ENCODE measurements at regions not wholly inside any gene's neighbourhood (a gene's known extent, or its start where the extent isn't known, plus 50 kb on each side); places are given as distances from the start of the nearest gene placed in this dataset.

DNA sequence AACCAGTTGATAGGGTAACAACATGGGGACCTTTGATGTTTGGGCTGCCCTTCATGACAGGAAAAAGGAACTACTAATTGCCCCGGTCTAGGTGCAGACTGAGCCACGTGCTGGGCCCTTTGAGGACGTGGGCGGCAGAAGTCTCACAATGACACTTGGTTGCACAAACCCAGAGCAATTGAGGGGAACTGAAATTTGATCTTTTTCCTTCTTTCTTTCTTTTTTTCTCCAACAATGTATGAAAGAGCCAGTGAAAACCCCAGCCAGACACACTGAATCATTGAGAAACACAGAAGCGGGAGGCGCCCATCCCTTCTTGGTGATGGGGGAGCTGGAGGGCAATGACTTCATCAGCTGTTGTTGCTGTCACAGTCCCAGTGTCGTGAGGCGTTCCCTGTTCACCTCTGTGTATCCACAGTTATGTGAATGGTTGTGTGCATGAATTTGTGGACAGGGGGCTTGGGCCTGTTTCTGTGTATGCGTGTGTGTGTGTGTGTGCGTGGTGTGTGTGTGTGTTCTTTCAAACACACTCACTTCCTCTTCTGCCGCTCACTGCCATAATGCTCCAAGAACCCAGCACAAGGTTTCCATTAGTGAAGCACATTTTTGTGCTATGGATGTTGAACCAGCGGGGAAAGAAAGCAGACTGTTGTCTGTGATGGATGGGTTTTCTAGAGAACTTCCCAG, 137.5 kb upstream of the CCND2 start:
- Histone ChIP-seq H2BK5ac (ENCODE audit: low read depth, low read length, poor library complexity, severe bottlenecking) (peak overlapping the region; percentile 13), H2BK15ac (ENCODE audit: low read depth, low read length) (no peak overlapping the region), H2AK5ac (ENCODE audit: low read depth, low read length) (no peak overlapping the region), H2AFZ (replicated peaks; ENCODE audit: low read length, poor library complexity) (peak overlapping the region; percentile 72), H3K23ac (ENCODE audit: low read depth, low read length) (no peak overlapping the region), H3K9me1 (ENCODE audit: insufficient read depth, low read length) (no peaks in the 10 kb centered on the region), H3K27me3 (ENCODE audit: control insufficient read depth, insufficient read depth, low read length) (no peaks in the 10 kb centered on the region), H2BK20ac (ENCODE audit: low read depth, low read length) (no peak overlapping the region), H3K9me3 (ENCODE audit: control insufficient read depth, insufficient read depth, low read length) (peaks cover 3% of the 10 kb centered on the region; the same call in 1 of the 2 replicates), H2BK120ac (ENCODE audit: low read depth, low read length) (no peak overlapping the region; the same call in 1 of the 2 replicates), H3K4me1 (ENCODE audit: control insufficient read depth, insufficient read depth, low read length) (peaks cover 11% of the 10 kb centered on the region; the same call in 1 of the 2 replicates), H4K5ac (ENCODE audit: low read depth, low read length) (0 out of 2 replicates have a peak overlapping the region, but pooled peaks have one; percentile 8), H2AK9ac (replicated peaks; ENCODE audit: low read depth, low read length, poor library complexity) (no peak overlapping the region), H4K91ac (ENCODE audit: insufficient read depth, low read depth, low read length) (no peak overlapping the region), H3K14ac (replicated peaks; ENCODE audit: low read depth, low read length) (no peak overlapping the region), H3K9ac (ENCODE audit: low read depth, low read length) (no peak overlapping the region), H3K4me2 (ENCODE audit: low read depth, low read length) (peak overlapping the region; percentile 23; the same call in 1 of the 2 replicates), H3K36me3 (ENCODE audit: control insufficient read depth, insufficient read depth, low read length) (no peaks in the 10 kb centered on the region), H3K27ac (ENCODE audit: insufficient read depth, low read length) (no peak overlapping the region), H3K79me1 (ENCODE audit: low read depth in 1 of 2, low read length in 2 of 2) (no peaks in the 10 kb centered on the region), H4K20me1 (ENCODE audit: insufficient read depth, low read length) (no peaks in the 10 kb centered on the region), H3K4ac (ENCODE audit: low read depth, low read length) (no peak overlapping the region), H3K56ac (ENCODE audit: extremely low read depth, insufficient read depth, low read length) (no peak overlapping the region), H3K18ac (ENCODE audit: low read depth, low read length) (no peak overlapping the region), H4K8ac (ENCODE audit: low read depth in 2 of 2, low read length in 2 of 2) (no peak overlapping the region; a peak in 1 of 4 replicates), H3K4me3 (ENCODE audit: insufficient read depth, low read depth, low read length) (no peak overlapping the region)
- DNase-seq, result peak; percentile 36
- intact Hi-C loops (cut with micrococcal nuclease) (no loop called here), dilution Hi-C loops (cut with HindIII; ENCODE audit: low sequenced_read_pairs, unreplicated experiment) (no loop called here), in situ Hi-C loops (cut with MboI; ENCODE audit: low sequenced_read_pairs) (no loop called here)
- ATAC-seq (ENCODE audit: low read depth), result peak; percentile 54
- TF ChIP-seq, protein P1, sequence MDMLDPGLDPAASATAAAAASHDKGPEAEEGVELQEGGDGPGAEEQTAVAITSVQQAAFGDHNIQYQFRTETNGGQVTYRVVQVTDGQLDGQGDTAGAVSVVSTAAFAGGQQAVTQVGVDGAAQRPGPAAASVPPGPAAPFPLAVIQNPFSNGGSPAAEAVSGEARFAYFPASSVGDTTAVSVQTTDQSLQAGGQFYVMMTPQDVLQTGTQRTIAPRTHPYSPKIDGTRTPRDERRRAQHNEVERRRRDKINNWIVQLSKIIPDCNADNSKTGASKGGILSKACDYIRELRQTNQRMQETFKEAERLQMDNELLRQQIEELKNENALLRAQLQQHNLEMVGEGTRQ (IDR thresholded peaks at IDR 0.05; ENCODE audit: low read depth, low read length), result peak; percentile 43; the same call in 1 of the 2 replicates
- TF ChIP-seq MAZ (IDR thresholded peaks at IDR 0.05; ENCODE audit: borderline replicate concordance, low read depth, low read length), result no peak
- 35% methylated on average over 3 of the region's 12 CpGs; no CpG with 5 or more reads in 1 of the 2 experiments for WGBS, 2 experiments (ENCODE audit: extremely low coverage in 2 of 2, insufficient read length in 1 of 2)
- BruUV-seq (replicated peaks), result no TSS peak
- POLR2A ChIA-PET (ENCODE audit: unreplicated experiment), result interaction anchor here (0.5 kb wide), 1 partner anchor 28 kb away, joined by 5 read pairs; no protein-coding TSS in a partner anchor
- CTCF ChIA-PET, result interaction anchor here (1.0 kb wide), 2 partner anchors 16 to 19 kb away, joined by 3 read pairs; no protein-coding TSS in a partner anchor

All from IMR-90 (cell line).